CD4-positive, alpha-beta T cell treated with Interleukin-1 beta for 1 hour (primary cell): ENCODE measurements at regions not wholly inside any gene's neighbourhood (a gene's known extent, or its start where the extent isn't known, plus 50 kb on each side); places are given as distances from the start of the nearest gene placed in this dataset.

ENCODE experiments used
- DNase-seq, 2 donors: peaks; one replicate each; pipeline ENCODE4 v3.0.0-alpha.2; 2020 to 2022

GRCh38 chr2:18465979-18466378 is 94.5 kb downstream of the RDH14 start:
- no peak for DNase-seq

GRCh38 chr2:18464913-18465312 is 95.5 kb downstream of the RDH14 start:
- no peak for DNase-seq

GRCh38 chr2:18456026-18456425 is 104.4 kb downstream of the RDH14 start:
- DNase-seq, result no peak

- no peak for DNase-seq
These were observed 105.1 kb downstream of the RDH14 start for GRCh38 chr2:18455236-18455862.

GRCh38 chr2:18454692-18455235 is 105.7 kb downstream of the RDH14 start:
- no peak for DNase-seq

GRCh38 chr2:18446715-18447114 is 113.7 kb downstream of the RDH14 start:
- DNase-seq, result no peak

GRCh38 chr2:18445433-18446320 is 114.8 kb downstream of the RDH14 start:
- DNase-seq, result no peak

- no peak for DNase-seq
These were observed 115.6 kb downstream of the RDH14 start for GRCh38 chr2:18444806-18445205.

GRCh38 chr2:18441583-18441982 is 118.9 kb downstream of the RDH14 start:
- DNase-seq, result no peak

- no peak for DNase-seq
These were observed 119.7 kb downstream of the RDH14 start for GRCh38 chr2:18440777-18441176.

- DNase-seq, result no peak
These were observed 120.3 kb downstream of the RDH14 start for GRCh38 chr2:18440141-18440661.

GRCh38 chr2:18439716-18440115 is 120.7 kb downstream of the RDH14 start:
- DNase-seq, result no peak

- DNase-seq, result no peak
These were observed 122.5 kb downstream of the RDH14 start for GRCh38 chr2:18437909-18438308.

GRCh38 chr2:18436503-18437005 is 123.9 kb downstream of the RDH14 start:
- no peak for DNase-seq

- DNase-seq, result peak in 1 of 2 donors; percentile 22
These were observed 124.9 kb downstream of the RDH14 start for GRCh38 chr2:18435426-18436037.

GRCh38 chr2:18433872-18434271 is 126.6 kb downstream of the RDH14 start:
- DNase-seq, result no peak

GRCh38 chr2:18432999-18433398 is 127.5 kb downstream of the RDH14 start:
- no peak for DNase-seq

GRCh38 chr2:18430996-18431748 is 129.3 kb downstream of the RDH14 start:
- DNase-seq, result no peak

GRCh38 chr2:18428516-18428915 is 131.9 kb downstream of the RDH14 start:
- DNase-seq, result no peak

GRCh38 chr2:18427762-18428161 is 132.7 kb downstream of the RDH14 start:
- DNase-seq, result no peak

- no peak for DNase-seq
These were observed 134.3 kb downstream of the RDH14 start for GRCh38 chr2:18426174-18426573.

GRCh38 chr2:18425210-18425703 is 135.2 kb downstream of the RDH14 start:
- no peak for DNase-seq
